ENCODE measurements at regions not wholly inside any gene's neighbourhood (a gene's known extent, or its start where the extent isn't known, plus 50 kb on each side); places are given as distances from the start of the nearest gene placed in this dataset.

GRCh38 chr18:3340015-3340681, 78.2 kb downstream of the MYL12B start:
- no peak for TF ChIP-seq CTCF (conservative IDR thresholded peaks at IDR 0.05)
- no peak overlapping the region for H3K27ac ChIP-seq

GRCh38 chr18:3340682-3341097, 78.8 kb downstream of the MYL12B start:
- no peak for TF ChIP-seq CTCF (conservative IDR thresholded peaks at IDR 0.05)
- H3K27ac ChIP-seq: no peak overlapping the region

- H3K27ac ChIP-seq: no peak overlapping the region
Observed at GRCh38 chr18:3342628-3343027, 80.7 kb downstream of the MYL12B start.

GRCh38 chr18:3345452-3345851, 83.5 kb downstream of the MYL12B start:
- no peak for TF ChIP-seq CTCF (conservative IDR thresholded peaks at IDR 0.05)
- H3K27ac ChIP-seq: no peak overlapping the region

More at GRCh38 chr18:3342628-3343027, 80.7 kb downstream of the MYL12B start:
- no peak for TF ChIP-seq CTCF (conservative IDR thresholded peaks at IDR 0.05)

GRCh38 chr18:3345885-3346284, 84.0 kb downstream of the MYL12B start:
- no peak overlapping the region for H3K27ac ChIP-seq

GRCh38 chr18:3346487-3346886, 84.6 kb downstream of the MYL12B start:
- no peak for TF ChIP-seq CTCF (conservative IDR thresholded peaks at IDR 0.05)
- no peak overlapping the region for H3K27ac ChIP-seq

More at GRCh38 chr18:3345885-3346284, 84.0 kb downstream of the MYL12B start:
- TF ChIP-seq CTCF (conservative IDR thresholded peaks at IDR 0.05): no peak

GRCh38 chr18:3347286-3347803, 85.4 kb downstream of the MYL12B start:
- no peak overlapping the region for H3K27ac ChIP-seq
- TF ChIP-seq CTCF (conservative IDR thresholded peaks at IDR 0.05): no peak

All from VCaP (cell line).